SK-N-SH treated with all-trans-retinoic acid at 6 μM for 48 hours (cell line): ENCODE measurements at regions not wholly inside any gene's neighbourhood (a gene's known extent, or its start where the extent isn't known, plus 50 kb on each side); places are given as distances from the start of the nearest gene placed in this dataset.

ENCODE experiments used
- ATAC-seq: fragments of 200-7000 bp; cut with Tn5 transposase; 3 replicates; pipeline ENCODE4 v1.9.1; 2020; ENCODE audit warnings: mild to moderate bottlenecking, moderate library complexity
- ARNTL ChIP-seq: fragments of 450-650 bp; formaldehyde crosslinking; IDR thresholded peaks from 2 replicates; pipeline ENCODE4 v1.5.0; 2020; ENCODE audit warnings: low read depth, mild to moderate bottlenecking, moderate library complexity, borderline replicate concordance
- BACH2 ChIP-seq: fragments of 250-450 bp; sonication (Bioruptor Pico); IDR thresholded peaks from 2 replicates; pipeline ENCODE4 v1.9.0; 2021; ENCODE audit warnings: mild to moderate bottlenecking, borderline replicate concordance
- CSDC2 ChIP-seq: fragments of 250-450 bp; sonication (Bioruptor Pico); IDR thresholded peaks from 2 replicates; pipeline ENCODE4 v1.5.0; 2020; ENCODE audit warnings: mild to moderate bottlenecking, moderate library complexity
- CSRNP3 ChIP-seq: fragments of 250-450 bp; sonication (Bioruptor Pico); IDR thresholded peaks from 2 replicates; pipeline ENCODE4 v1.5.1; 2021; ENCODE audit warnings: mild to moderate bottlenecking, moderate library complexity
- ISL1 ChIP-seq: fragments of 250-450 bp; sonication (Bioruptor Pico); IDR thresholded peaks from 2 replicates; pipeline ENCODE4 v2.1.2; 2022; ENCODE audit warnings: mild to moderate bottlenecking, moderate library complexity
- PPARA ChIP-seq: fragments of 250-450 bp; sonication (Bioruptor Pico); IDR thresholded peaks from 2 replicates; pipeline ENCODE4 v1.5.0; 2020; ENCODE audit warnings: mild to moderate bottlenecking, borderline replicate concordance
- RARB ChIP-seq: fragments of 250-450 bp; sonication (Bioruptor Pico); IDR thresholded peaks from 2 replicates; pipeline ENCODE4 v1.8.0; 2021; ENCODE audit warnings: mild to moderate bottlenecking, moderate library complexity
- TOX ChIP-seq: fragments of 250-450 bp; sonication (Bioruptor Pico); IDR thresholded peaks from 2 replicates; pipeline ENCODE4 v1.8.0; 2021; ENCODE audit warnings: mild to moderate bottlenecking, moderate library complexity, borderline replicate concordance
- ZC3H10 ChIP-seq: fragments of 250-450 bp; sonication (Bioruptor Pico); IDR thresholded peaks from 2 replicates; pipeline ENCODE4 v1.5.1; 2021; ENCODE audit warnings: mild to moderate bottlenecking, moderate library complexity
- ZFP3 ChIP-seq: fragments of 250-450 bp; sonication (Bioruptor Pico); IDR thresholded peaks from 2 replicates; pipeline ENCODE4 v1.5.0; 2020; ENCODE audit warnings: mild to moderate bottlenecking, moderate library complexity
- ZFP30 ChIP-seq: fragments of 450-650 bp; formaldehyde crosslinking; IDR thresholded peaks from 2 replicates; pipeline ENCODE4 v1.5.0; 2022; ENCODE audit warnings: mild to moderate bottlenecking, moderate library complexity
- ZNF8 ChIP-seq: fragments of 450-650 bp; formaldehyde crosslinking; IDR thresholded peaks from 2 replicates; pipeline ENCODE4 v1.5.0; 2020; ENCODE audit warnings: mild to moderate bottlenecking, moderate library complexity
- TF ChIP-seq, protein P1 (sequence below): fragments of 250-450 bp; sonication (Bioruptor Pico); IDR thresholded peaks from 2 replicates; pipeline ENCODE4 v1.5.0; 2020; ENCODE audit warnings: mild to moderate bottlenecking, moderate library complexity
- TF ChIP-seq, protein P2 (sequence below): fragments of 250-450 bp; sonication (Bioruptor Pico); IDR thresholded peaks from 2 replicates; pipeline ENCODE4 v1.8.0; 2021; ENCODE audit warnings: low read depth, mild to moderate bottlenecking, moderate library complexity, borderline replicate concordance
- TF ChIP-seq, protein P3 (sequence below): fragments of 250-450 bp; sonication (Bioruptor Pico); IDR thresholded peaks from 2 replicates; pipeline ENCODE4 v1.5.1; 2020; ENCODE audit warnings: low read depth, mild to moderate bottlenecking, moderate library complexity
- TF ChIP-seq, protein P4 (sequence below): fragments of 250-450 bp; sonication (Bioruptor Pico); IDR thresholded peaks from 2 replicates; pipeline ENCODE4 v1.8.0; 2020; ENCODE audit warnings: mild to moderate bottlenecking, moderate library complexity, borderline replicate concordance

- TF ChIP-seq ZFP3 (CRISPR knock-in tag) = no peak
- TF ChIP-seq, protein P1, sequence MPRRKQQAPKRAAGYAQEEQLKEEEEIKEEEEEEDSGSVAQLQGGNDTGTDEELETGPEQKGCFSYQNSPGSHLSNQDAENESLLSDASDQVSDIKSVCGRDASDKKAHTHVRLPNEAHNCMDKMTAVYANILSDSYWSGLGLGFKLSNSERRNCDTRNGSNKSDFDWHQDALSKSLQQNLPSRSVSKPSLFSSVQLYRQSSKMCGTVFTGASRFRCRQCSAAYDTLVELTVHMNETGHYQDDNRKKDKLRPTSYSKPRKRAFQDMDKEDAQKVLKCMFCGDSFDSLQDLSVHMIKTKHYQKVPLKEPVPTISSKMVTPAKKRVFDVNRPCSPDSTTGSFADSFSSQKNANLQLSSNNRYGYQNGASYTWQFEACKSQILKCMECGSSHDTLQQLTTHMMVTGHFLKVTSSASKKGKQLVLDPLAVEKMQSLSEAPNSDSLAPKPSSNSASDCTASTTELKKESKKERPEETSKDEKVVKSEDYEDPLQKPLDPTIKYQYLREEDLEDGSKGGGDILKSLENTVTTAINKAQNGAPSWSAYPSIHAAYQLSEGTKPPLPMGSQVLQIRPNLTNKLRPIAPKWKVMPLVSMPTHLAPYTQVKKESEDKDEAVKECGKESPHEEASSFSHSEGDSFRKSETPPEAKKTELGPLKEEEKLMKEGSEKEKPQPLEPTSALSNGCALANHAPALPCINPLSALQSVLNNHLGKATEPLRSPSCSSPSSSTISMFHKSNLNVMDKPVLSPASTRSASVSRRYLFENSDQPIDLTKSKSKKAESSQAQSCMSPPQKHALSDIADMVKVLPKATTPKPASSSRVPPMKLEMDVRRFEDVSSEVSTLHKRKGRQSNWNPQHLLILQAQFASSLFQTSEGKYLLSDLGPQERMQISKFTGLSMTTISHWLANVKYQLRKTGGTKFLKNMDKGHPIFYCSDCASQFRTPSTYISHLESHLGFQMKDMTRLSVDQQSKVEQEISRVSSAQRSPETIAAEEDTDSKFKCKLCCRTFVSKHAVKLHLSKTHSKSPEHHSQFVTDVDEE = no peak
- no peak for TF ChIP-seq ZNF8 (CRISPR knock-in tag)
- TF ChIP-seq, protein P2, sequence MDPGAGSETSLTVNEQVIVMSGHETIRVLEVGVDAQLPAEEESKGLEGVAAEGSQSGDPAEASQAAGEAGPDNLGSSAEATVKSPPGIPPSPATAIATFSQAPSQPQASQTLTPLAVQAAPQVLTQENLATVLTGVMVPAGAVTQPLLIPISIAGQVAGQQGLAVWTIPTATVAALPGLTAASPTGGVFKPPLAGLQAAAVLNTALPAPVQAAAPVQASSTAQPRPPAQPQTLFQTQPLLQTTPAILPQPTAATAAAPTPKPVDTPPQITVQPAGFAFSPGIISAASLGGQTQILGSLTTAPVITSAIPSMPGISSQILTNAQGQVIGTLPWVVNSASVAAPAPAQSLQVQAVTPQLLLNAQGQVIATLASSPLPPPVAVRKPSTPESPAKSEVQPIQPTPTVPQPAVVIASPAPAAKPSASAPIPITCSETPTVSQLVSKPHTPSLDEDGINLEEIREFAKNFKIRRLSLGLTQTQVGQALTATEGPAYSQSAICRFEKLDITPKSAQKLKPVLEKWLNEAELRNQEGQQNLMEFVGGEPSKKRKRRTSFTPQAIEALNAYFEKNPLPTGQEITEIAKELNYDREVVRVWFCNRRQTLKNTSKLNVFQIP (CRISPR knock-in tag) = no peak
- TF ChIP-seq, protein P3, sequence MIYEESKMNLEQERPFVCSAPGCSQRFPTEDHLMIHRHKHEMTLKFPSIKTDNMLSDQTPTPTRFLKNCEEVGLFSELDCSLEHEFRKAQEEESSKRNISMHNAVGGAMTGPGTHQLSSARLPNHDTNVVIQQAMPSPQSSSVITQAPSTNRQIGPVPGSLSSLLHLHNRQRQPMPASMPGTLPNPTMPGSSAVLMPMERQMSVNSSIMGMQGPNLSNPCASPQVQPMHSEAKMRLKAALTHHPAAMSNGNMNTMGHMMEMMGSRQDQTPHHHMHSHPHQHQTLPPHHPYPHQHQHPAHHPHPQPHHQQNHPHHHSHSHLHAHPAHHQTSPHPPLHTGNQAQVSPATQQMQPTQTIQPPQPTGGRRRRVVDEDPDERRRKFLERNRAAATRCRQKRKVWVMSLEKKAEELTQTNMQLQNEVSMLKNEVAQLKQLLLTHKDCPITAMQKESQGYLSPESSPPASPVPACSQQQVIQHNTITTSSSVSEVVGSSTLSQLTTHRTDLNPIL (CRISPR knock-in tag) = no peak
- no peak for TF ChIP-seq CSDC2 (CRISPR knock-in tag)
- TF ChIP-seq ZFP30 (CRISPR knock-in tag) = no peak
- TF ChIP-seq TOX = no peak
- TF ChIP-seq PPARA (CRISPR knock-in tag) = no peak
- no peak for TF ChIP-seq BACH2 (CRISPR knock-in tag)
- TF ChIP-seq ARNTL (CRISPR knock-in tag) = no peak
- ATAC-seq = no peak
Measured at GRCh38 chr2:189274361-189274760, 94.8 kb upstream of the COL5A2 start.

GRCh38 chr2:189276277-189276676 is 96.7 kb upstream of the COL5A2 start:
- TF ChIP-seq ISL1 (CRISPR knock-in tag) = peak; percentile 52; the same call in 1 of the 2 replicates
- no peak for TF ChIP-seq BACH2 (CRISPR knock-in tag)
- TF ChIP-seq, protein P3 (CRISPR knock-in tag) = no peak
- ATAC-seq = peak; percentile 92

- TF ChIP-seq, protein P1 = no peak
- TF ChIP-seq ZC3H10 = peak; percentile 75
- no peak for TF ChIP-seq ZFP3 (CRISPR knock-in tag)
- peak; percentile 76 for TF ChIP-seq ISL1 (CRISPR knock-in tag)
- TF ChIP-seq, protein P4, sequence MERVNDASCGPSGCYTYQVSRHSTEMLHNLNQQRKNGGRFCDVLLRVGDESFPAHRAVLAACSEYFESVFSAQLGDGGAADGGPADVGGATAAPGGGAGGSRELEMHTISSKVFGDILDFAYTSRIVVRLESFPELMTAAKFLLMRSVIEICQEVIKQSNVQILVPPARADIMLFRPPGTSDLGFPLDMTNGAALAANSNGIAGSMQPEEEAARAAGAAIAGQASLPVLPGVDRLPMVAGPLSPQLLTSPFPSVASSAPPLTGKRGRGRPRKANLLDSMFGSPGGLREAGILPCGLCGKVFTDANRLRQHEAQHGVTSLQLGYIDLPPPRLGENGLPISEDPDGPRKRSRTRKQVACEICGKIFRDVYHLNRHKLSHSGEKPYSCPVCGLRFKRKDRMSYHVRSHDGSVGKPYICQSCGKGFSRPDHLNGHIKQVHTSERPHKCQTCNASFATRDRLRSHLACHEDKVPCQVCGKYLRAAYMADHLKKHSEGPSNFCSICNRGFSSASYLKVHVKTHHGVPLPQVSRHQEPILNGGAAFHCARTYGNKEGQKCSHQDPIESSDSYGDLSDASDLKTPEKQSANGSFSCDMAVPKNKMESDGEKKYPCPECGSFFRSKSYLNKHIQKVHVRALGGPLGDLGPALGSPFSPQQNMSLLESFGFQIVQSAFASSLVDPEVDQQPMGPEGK = no peak
- no peak for TF ChIP-seq CSRNP3 (CRISPR knock-in tag)
- no peak for TF ChIP-seq RARB
- no peak for TF ChIP-seq ZFP30 (CRISPR knock-in tag)
- ATAC-seq = no peak
Measured at GRCh38 chr2:189281201-189281600, 101.6 kb upstream of the COL5A2 start.
